PC-3 (cell line): ENCODE measurements at regions not wholly inside any gene's neighbourhood (a gene's known extent, or its start where the extent isn't known, plus 50 kb on each side); places are given as distances from the start of the nearest gene placed in this dataset.

Source experiments
- ATAC-seq: fragments of 200-7000 bp; cut with Tn5 transposase; 2 replicates; pipeline ENCODE4 v1.9.1; 2020; ENCODE audit warnings: mild to moderate bottlenecking, moderate library complexity
- BruUV-seq: library from RNA; stranded (reverse); fragments of 400-500 nt; replicated peaks from 2 replicates; lab custom pipeline; 2021; lab: Mats Ljungman, UMichigan
- CTCF ChIA-PET: fragments of 300-600 bp; sonication (Branson Sonifier 250); formaldehyde crosslinking; loops from one replicate; lab custom pipeline; 2022; ENCODE audit warnings: antibody characterized with exemption; lab: Charles Lee
- POLR2A ChIA-PET: fragments of 300-600 bp; sonication (Branson Sonifier 250); formaldehyde crosslinking; loops from one replicate; lab custom pipeline; 2022; ENCODE audit warnings: antibody characterized with exemption; ENCODE audit not compliant: unreplicated experiment; lab: Charles Lee
- DNase-seq: peaks from one replicate; pipeline ENCODE4 v3.0.0-alpha.2; 2015
- H2AFZ ChIP-seq: fragments of 300-600 bp; sonication (generic); 2 replicates; pipeline ENCODE4 v1.6.0; 2016; ENCODE audit warnings: antibody characterized with exemption, low read length
- H3F3A ChIP-seq: fragments of 300-600 bp; sonication (generic); one replicate; pipeline ENCODE4 v1.6.0; 2017; ENCODE audit warnings: antibody characterized with exemption, low read length, control low read depth, mild to moderate bottlenecking; ENCODE audit not compliant: unreplicated experiment
- H3K27ac ChIP-seq: fragments of 300-600 bp; sonication (generic); 2 replicates; pipeline ENCODE4 v1.5.1; 2016; ENCODE audit warnings: mild to moderate bottlenecking, low read length
- H3K27me3 ChIP-seq: fragments of 300-600 bp; sonication (generic); 2 replicates; pipeline ENCODE4 v1.6.1; 2016; ENCODE audit warnings: low read length, mixed read lengths
- H3K36me3 ChIP-seq: fragments of 300-600 bp; sonication (generic); 2 replicates; pipeline ENCODE4 v1.6.1; 2016; ENCODE audit warnings: low read depth, mixed run types, low read length, mixed read lengths
- H3K4me1 ChIP-seq: fragments of 300-600 bp; sonication (generic); 2 replicates; pipeline ENCODE4 v1.5.1; 2016; ENCODE audit warnings: low read length; ENCODE audit not compliant: insufficient read depth
- H3K4me2 ChIP-seq: fragments of 300-600 bp; sonication (generic); 2 replicates; pipeline ENCODE4 v1.6.0; 2016; ENCODE audit warnings: low read length
- H3K4me3 ChIP-seq: fragments of 300-600 bp; sonication (generic); 2 replicates; pipeline ENCODE4 v1.5.1; 2016; ENCODE audit warnings: mild to moderate bottlenecking, low read length, mixed read lengths
- H3K79me2 ChIP-seq: fragments of 300-600 bp; sonication (generic); 2 replicates; pipeline ENCODE4 v1.6.1; 2017; ENCODE audit warnings: low read length, mixed read lengths
- H3K9ac ChIP-seq: fragments of 300-600 bp; sonication (generic); 2 replicates; pipeline ENCODE4 v1.6.0; 2016; ENCODE audit warnings: mild to moderate bottlenecking, low read length
- H3K9me2 ChIP-seq: fragments of 300-600 bp; sonication (generic); replicated peaks from 2 replicates; pipeline ENCODE4 v1.6.1; 2016; ENCODE audit warnings: mixed run types, low read length, mixed read lengths
- H3K9me3 ChIP-seq: fragments of 300-600 bp; sonication (generic); 2 replicates; pipeline ENCODE4 v1.6.1; 2016; ENCODE audit warnings: low read length, mixed read lengths
- H4K20me1 ChIP-seq: fragments of 300-600 bp; sonication (generic); 2 replicates; pipeline ENCODE4 v1.6.1; 2016; ENCODE audit warnings: low read length, mixed read lengths
- CTCF ChIP-seq: fragments of 300-600 bp; sonication (generic); conservative IDR thresholded peaks from 2 replicates; pipeline ENCODE4 v1.5.1; 2017; ENCODE audit warnings: antibody characterized with exemption, low read depth, mild to moderate bottlenecking, low read length
- EZH2 ChIP-seq: fragments of 300-600 bp; sonication (generic); IDR thresholded peaks from one replicate; pipeline ENCODE4 v1.6.1; 2017; ENCODE audit warnings: antibody characterized with exemption, mild to moderate bottlenecking, low read length; ENCODE audit not compliant: unreplicated experiment
- EZH2phosphoT487 ChIP-seq: fragments of 300-600 bp; sonication (generic); IDR thresholded peaks from 2 replicates; pipeline ENCODE4 v1.6.1; 2018; ENCODE audit warnings: mild to moderate bottlenecking, antibody characterized with exemption, low read length, borderline replicate concordance
- intact Hi-C: fragments of 100-400 bp; cut with micrococcal nuclease; formaldehyde crosslinking; loops from 2 replicates; pipeline ENCODE4 v1.9.0; 2023

- Histone ChIP-seq H4K20me1 (no peaks in the 10 kb centered on the region), H3K9me3 (no peaks in the 10 kb centered on the region), H3K4me1 (no peaks in the 10 kb centered on the region), H3F3A (no peaks in the 10 kb centered on the region), H2AFZ (no peak overlapping the region), H3K9me2 (no peaks in the 10 kb centered on the region), H3K27ac (no peak overlapping the region), H3K79me2 (no peaks in the 10 kb centered on the region), H3K27me3 (no peaks in the 10 kb centered on the region), H3K4me3 (no peak overlapping the region), H3K36me3 (no peaks in the 10 kb centered on the region), H3K4me2 (no peak overlapping the region), H3K9ac (no peak overlapping the region)
- intact Hi-C loops, result no loop called here
- ChIA-PET POLR2A (no interaction called here), CTCF (no interaction called here)
- no TSS peak for BruUV-seq
- TF ChIP-seq EZH2phosphoT487 (no peak), CTCF (no peak), EZH2 (no peak)
- DNase-seq (no peak), ATAC-seq (no peak)
Measured at GRCh38 chr3:56960234-56960917, 100.1 kb upstream of the SPATA12 start.

- Histone ChIP-seq H3K79me2 (no peaks in the 10 kb centered on the region), H3K9me2 (no peaks in the 10 kb centered on the region), H3K4me2 (no peak overlapping the region), H3K4me3 (no peak overlapping the region), H3K4me1 (no peaks in the 10 kb centered on the region), H3K27ac (no peak overlapping the region), H3K9ac (no peak overlapping the region), H3K9me3 (no peaks in the 10 kb centered on the region), H3K36me3 (no peaks in the 10 kb centered on the region), H3K27me3 (no peaks in the 10 kb centered on the region), H3F3A (no peaks in the 10 kb centered on the region), H2AFZ (no peak overlapping the region), H4K20me1 (no peaks in the 10 kb centered on the region)
- DNase-seq, result no peak
- ChIA-PET POLR2A (interaction anchor here (0.6 to 0.7 kb wide), 2 partner anchors 134 to 276 kb away, joined by 3 to 4 read pairs; partner anchors contain the start of gene TASOR), CTCF (no interaction called here)
- BruUV-seq, result no TSS peak
- TF ChIP-seq EZH2phosphoT487 (no peak), EZH2 (no peak), CTCF (no peak)
- ATAC-seq, result no peak
- intact Hi-C loops, result no loop called here
Measured at GRCh38 chr3:56958879-56959278, 101.6 kb upstream of the SPATA12 start.

- intact Hi-C loops, result no loop called here
- no peak for ATAC-seq
- TF ChIP-seq EZH2 (no peak), EZH2phosphoT487 (no peak), CTCF (no peak)
Measured at GRCh38 chr3:56957522-56957921, 102.9 kb upstream of the SPATA12 start.

More at GRCh38 chr3:56957522-56957921, 102.9 kb upstream of the SPATA12 start:
- Histone ChIP-seq H3K27me3 (no peaks in the 10 kb centered on the region), H3K79me2 (no peaks in the 10 kb centered on the region), H3K4me2 (no peak overlapping the region), H3K4me3 (no peak overlapping the region), H3K27ac (no peak overlapping the region), H3K9ac (no peak overlapping the region), H4K20me1 (no peaks in the 10 kb centered on the region), H3K9me2 (no peaks in the 10 kb centered on the region), H3K9me3 (no peaks in the 10 kb centered on the region), H2AFZ (no peak overlapping the region), H3F3A (no peaks in the 10 kb centered on the region), H3K4me1 (no peaks in the 10 kb centered on the region), H3K36me3 (no peaks in the 10 kb centered on the region)
- no peak for DNase-seq
- BruUV-seq, result no TSS peak
- CTCF ChIA-PET, result no interaction called here
- POLR2A ChIA-PET, result no interaction called here
